Left kidney (tissue), 1 donor: ENCODE measurements at regions not wholly inside any gene's neighbourhood (a gene's known extent, or its start where the extent isn't known, plus 50 kb on each side); places are given as distances from the start of the nearest gene placed in this dataset.

Source experiments
- DNase-seq: peaks from one replicate; pipeline ENCODE4 v3.0.0-alpha.2; 2013

GRCh38 chr11:29959488-29959887 lies 57.3 kb downstream of the KCNA4 start:
- no peak for DNase-seq

- DNase-seq = no peak
These were observed 59.4 kb downstream of the KCNA4 start for GRCh38 chr11:29957431-29957830.

- DNase-seq = no peak
These were observed 60.7 kb downstream of the KCNA4 start for GRCh38 chr11:29956076-29956556.

GRCh38 chr11:29943347-29943746 lies 73.5 kb downstream of the KCNA4 start:
- DNase-seq = no peak

- DNase-seq = no peak
These were observed 79.3 kb downstream of the KCNA4 start for GRCh38 chr11:29937526-29937925.

- DNase-seq = no peak
These were observed 82.7 kb downstream of the KCNA4 start for GRCh38 chr11:29934115-29934638.

GRCh38 chr11:29916040-29916439 lies 100.8 kb downstream of the KCNA4 start:
- DNase-seq = no peak

- no peak for DNase-seq
These were observed 102.5 kb downstream of the KCNA4 start for GRCh38 chr11:29914203-29914930.

GRCh38 chr11:29913352-29913751 lies 103.5 kb downstream of the KCNA4 start:
- DNase-seq = no peak

GRCh38 chr11:29900382-29900781 lies 116.4 kb downstream of the KCNA4 start:
- DNase-seq = no peak

- DNase-seq = no peak
These were observed 137.3 kb downstream of the KCNA4 start for GRCh38 chr11:29879560-29879959.

- DNase-seq = no peak
These were observed 140.6 kb downstream of the KCNA4 start for GRCh38 chr11:29876192-29876591.

GRCh38 chr11:29847219-29847618 lies 169.6 kb downstream of the KCNA4 start:
- no peak for DNase-seq

- DNase-seq = no peak
These were observed 172.0 kb downstream of the KCNA4 start for GRCh38 chr11:29844701-29845379.

- DNase-seq = no peak
These were observed 172.8 kb downstream of the KCNA4 start for GRCh38 chr11:29844031-29844430.

- no peak for DNase-seq
These were observed 174.8 kb downstream of the KCNA4 start for GRCh38 chr11:29842061-29842460.

- DNase-seq = no peak
These were observed 190.0 kb downstream of the KCNA4 start for GRCh38 chr11:29826878-29827277.

- DNase-seq = no peak
These were observed 200.5 kb downstream of the KCNA4 start for GRCh38 chr11:29816359-29816758.

GRCh38 chr11:29809121-29809520 lies 207.7 kb downstream of the KCNA4 start:
- no peak for DNase-seq

- DNase-seq = no peak
These were observed 214.3 kb downstream of the KCNA4 start for GRCh38 chr11:29802522-29802921.

- DNase-seq = no peak
These were observed 215.3 kb downstream of the KCNA4 start for GRCh38 chr11:29801561-29801960.

- no peak for DNase-seq
These were observed 230.7 kb downstream of the KCNA4 start for GRCh38 chr11:29786092-29786491.

GRCh38 chr11:29783506-29783905 lies 233.3 kb downstream of the KCNA4 start:
- DNase-seq = no peak

GRCh38 chr11:29782447-29782846 lies 234.4 kb downstream of the KCNA4 start:
- DNase-seq = no peak
